ENCODE measurements at regions not wholly inside any gene's neighbourhood (a gene's known extent, or its start where the extent isn't known, plus 50 kb on each side); places are given as distances from the start of the nearest gene placed in this dataset.

DNA sequence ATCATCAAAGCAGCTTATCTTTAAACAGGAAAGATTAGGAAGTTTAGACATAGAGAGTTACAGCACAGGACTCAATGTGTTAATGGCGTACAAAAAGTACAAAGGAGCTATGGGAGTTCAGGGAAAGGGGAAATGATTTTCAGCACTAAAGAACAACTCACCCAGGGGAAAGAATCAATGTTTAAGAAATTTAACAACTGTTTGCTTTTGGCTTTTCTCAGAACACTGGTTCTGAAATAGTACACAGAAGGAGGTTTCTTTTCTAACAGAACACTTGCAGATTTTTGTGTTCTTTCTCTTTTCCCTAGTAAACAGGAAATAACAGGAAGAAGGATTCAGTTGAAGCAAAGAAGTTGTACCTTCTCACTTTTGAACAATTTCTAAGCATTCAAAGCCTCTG lies 71.3 kb upstream of the GHR start:
- DNase-seq (ENCODE audit: low read depth): no peak

- DNase-seq (ENCODE audit: low read depth): no peak
These were observed 63.2 kb upstream of the GHR start for GRCh38 chr5:42360056-42360455.

DNA sequence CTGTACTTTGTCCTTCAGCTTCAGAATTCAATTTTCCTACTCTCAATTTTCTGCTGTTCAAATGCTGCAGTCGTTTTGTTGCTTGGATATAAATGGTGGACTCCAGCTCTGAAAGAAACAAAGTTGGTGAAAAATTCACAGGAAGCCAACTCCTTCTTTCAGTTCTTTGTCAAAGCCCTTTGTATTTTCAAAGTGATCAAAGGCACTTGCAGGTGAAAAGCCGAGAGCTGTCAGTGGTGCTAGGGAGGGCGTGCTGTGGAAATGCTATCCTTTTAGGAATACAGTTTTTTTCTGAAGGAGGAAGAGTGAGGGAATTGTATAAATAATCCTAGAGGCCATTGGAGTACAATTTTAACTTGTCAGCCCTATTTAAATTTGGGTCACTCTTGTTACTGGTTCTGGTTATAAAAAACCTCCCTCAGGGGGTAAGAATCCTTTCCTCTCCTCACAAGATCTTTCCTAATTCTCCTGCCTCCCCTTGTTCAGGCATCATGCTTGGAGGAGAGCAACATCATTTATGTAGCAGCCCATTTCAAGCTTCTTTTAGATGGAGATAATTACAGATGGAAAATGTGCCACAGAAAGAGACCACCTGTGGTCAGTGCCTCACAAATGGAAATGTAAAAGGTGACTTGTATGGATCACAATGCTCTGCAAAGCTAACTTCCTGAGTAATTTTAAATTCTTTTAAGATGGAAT lies 62.5 kb upstream of the GHR start:
- DNase-seq (ENCODE audit: low read depth): no peak

- no peak for DNase-seq (ENCODE audit: low read depth)
These were observed 61.9 kb upstream of the GHR start for GRCh38 chr5:42361315-42361688.

GRCh38 chr5:42366051-42366450 lies 57.2 kb upstream of the GHR start:
- no peak for DNase-seq (ENCODE audit: low read depth)

Measured in activated T-cell treated with anti-CD3 and anti-CD28 coated beads for 1 hour (primary cell).